Mucosa of rectum (tissue), 2 donors: ENCODE measurements at regions not wholly inside any gene's neighbourhood (a gene's known extent, or its start where the extent isn't known, plus 50 kb on each side); places are given as distances from the start of the nearest gene placed in this dataset.

Experiments
- H3K27ac ChIP-seq, 2 donors: one replicate each; pipeline ENCODE4 v1.7.0; 2013; ENCODE audit warnings: inconsistent platforms in 2 of 2, low read depth in 2 of 2, low read length in 2 of 2
- H3K27me3 ChIP-seq, 2 donors: one replicate each; pipeline ENCODE4 v1.7.0; 2013; ENCODE audit warnings: low read length in 2 of 2; ENCODE audit not compliant: control insufficient read depth in 2 of 2, insufficient read depth in 2 of 2
- H3K36me3 ChIP-seq, 2 donors: one replicate each; pipeline ENCODE4 v1.7.0; 2013; ENCODE audit warnings: low read length in 2 of 2; ENCODE audit not compliant: control insufficient read depth in 2 of 2, insufficient read depth in 2 of 2
- H3K4me1 ChIP-seq, 2 donors: one replicate each; pipeline ENCODE4 v1.7.0; 2013; ENCODE audit warnings: low read length in 2 of 2, mild to moderate bottlenecking in 1 of 2; ENCODE audit not compliant: control insufficient read depth in 2 of 2, insufficient read depth in 2 of 2
- H3K4me3 ChIP-seq, 2 donors: one replicate each; pipeline ENCODE4 v1.7.0; 2013; ENCODE audit warnings: low read length in 2 of 2
- H3K9ac ChIP-seq, 2 donors: one replicate each; pipeline ENCODE4 v1.7.0; 2013; ENCODE audit warnings: low read length in 2 of 2, low read depth in 1 of 2, mild to moderate bottlenecking in 1 of 2
- H3K9me3 ChIP-seq, 2 donors: one replicate each; pipeline ENCODE4 v1.7.0; 2013; ENCODE audit warnings: low read length in 2 of 2; ENCODE audit not compliant: control insufficient read depth in 2 of 2
- donor health status: healthy.
- donor health status: Normal muscosa, but diverticular disease.

GRCh38 chr14:76926521-76927251, 100.5 kb downstream of the LRRC74A start:
- Histone ChIP-seq H3K9ac (no peak overlapping the region), H3K9me3 (no peaks in the 10 kb centered on the region), H3K27ac (no peak overlapping the region), H3K36me3 (no peaks in the 10 kb centered on the region), H3K4me3 (no peak overlapping the region), H3K27me3 (no peaks in the 10 kb centered on the region), H3K4me1 (peaks cover 0 to 5% of the 10 kb centered on the region in 2 donors)

- no peaks in the 10 kb centered on the region for H3K27me3 ChIP-seq
- H3K27ac ChIP-seq = no peak overlapping the region
- H3K4me3 ChIP-seq = no peak overlapping the region
- no peaks in the 10 kb centered on the region for H3K36me3 ChIP-seq
- no peak overlapping the region for H3K9ac ChIP-seq
- H3K4me1 ChIP-seq = peaks cover 3 to 8% of the 10 kb centered on the region in 2 donors
- no peaks in the 10 kb centered on the region for H3K9me3 ChIP-seq
Observed at GRCh38 chr14:76925097-76925441, 98.9 kb downstream of the LRRC74A start.

- Histone ChIP-seq H3K4me1 (peaks cover 8 to 13% of the 10 kb centered on the region in 2 donors), H3K9ac (no peak overlapping the region), H3K9me3 (no peaks in the 10 kb centered on the region), H3K27ac (no peak overlapping the region), H3K27me3 (no peaks in the 10 kb centered on the region), H3K4me3 (no peak overlapping the region), H3K36me3 (no peaks in the 10 kb centered on the region)
Observed at GRCh38 chr14:76924371-76925096, 98.3 kb downstream of the LRRC74A start.

GRCh38 chr14:76923431-76924370, 97.5 kb downstream of the LRRC74A start:
- Histone ChIP-seq H3K4me1 (peaks cover 16 to 21% of the 10 kb centered on the region in 2 donors), H3K36me3 (no peaks in the 10 kb centered on the region), H3K27me3 (no peaks in the 10 kb centered on the region), H3K9me3 (no peaks in the 10 kb centered on the region), H3K27ac (no peak overlapping the region), H3K4me3 (no peak overlapping the region), H3K9ac (no peak overlapping the region)

- Histone ChIP-seq H3K36me3 (no peaks in the 10 kb centered on the region), H3K4me3 (no peak overlapping the region), H3K27me3 (no peaks in the 10 kb centered on the region), H3K9ac (no peak overlapping the region), H3K4me1 (peaks cover 24 to 30% of the 10 kb centered on the region in 2 donors), H3K27ac (no peak overlapping the region), H3K9me3 (no peaks in the 10 kb centered on the region)
Observed at GRCh38 chr14:76922584-76922983, 96.4 kb downstream of the LRRC74A start.

GRCh38 chr14:76922092-76922491, 95.9 kb downstream of the LRRC74A start:
- Histone ChIP-seq H3K27me3 (no peaks in the 10 kb centered on the region), H3K9ac (no peak overlapping the region), H3K27ac (no peak overlapping the region), H3K4me1 (peaks cover 27 to 35% of the 10 kb centered on the region in 2 donors), H3K36me3 (no peaks in the 10 kb centered on the region), H3K9me3 (no peaks in the 10 kb centered on the region), H3K4me3 (no peak overlapping the region)

GRCh38 chr14:76921088-76921399, 94.8 kb downstream of the LRRC74A start:
- no peak overlapping the region for H3K27ac ChIP-seq
- no peaks in the 10 kb centered on the region for H3K36me3 ChIP-seq
- H3K4me1 ChIP-seq = peaks cover 27 to 35% of the 10 kb centered on the region in 2 donors
- H3K9ac ChIP-seq = no peak overlapping the region
- no peak overlapping the region for H3K4me3 ChIP-seq
- no peaks in the 10 kb centered on the region for H3K27me3 ChIP-seq
- H3K9me3 ChIP-seq = no peaks in the 10 kb centered on the region

GRCh38 chr14:76920331-76921087, 94.3 kb downstream of the LRRC74A start:
- Histone ChIP-seq H3K4me3 (no peak overlapping the region), H3K36me3 (no peaks in the 10 kb centered on the region), H3K27ac (peak overlapping the region; percentile 77 to 87), H3K4me1 (peaks cover 27 to 35% of the 10 kb centered on the region in 2 donors), H3K9me3 (no peaks in the 10 kb centered on the region), H3K9ac (no peak overlapping the region), H3K27me3 (no peaks in the 10 kb centered on the region)

GRCh38 chr14:76919431-76920330, 93.5 kb downstream of the LRRC74A start:
- Histone ChIP-seq H3K4me1 (peaks cover 27 to 35% of the 10 kb centered on the region in 2 donors), H3K9ac (peak overlapping the region; percentile 28 to 47), H3K36me3 (no peaks in the 10 kb centered on the region), H3K4me3 (peak overlapping the region in 1 of 2 donors; percentile 9), H3K9me3 (no peaks in the 10 kb centered on the region), H3K27ac (peak overlapping the region; percentile 77 to 87), H3K27me3 (no peaks in the 10 kb centered on the region)
